H1 (cell line): ENCODE measurements at regions not wholly inside any gene's neighbourhood (a gene's known extent, or its start where the extent isn't known, plus 50 kb on each side); places are given as distances from the start of the nearest gene placed in this dataset.

Source experiments
- CTCF ChIA-PET: fragments of 300-600 bp; sonication (Branson Sonifier 250); formaldehyde crosslinking; loops from one replicate; lab custom pipeline; 2021; ENCODE audit not compliant: partially characterized antibody; lab: Charles Lee
- POLR2A ChIA-PET: fragments of 300-600 bp; sonication (Branson Sonifier 250); formaldehyde crosslinking; loops from one replicate; lab custom pipeline; 2021; ENCODE audit warnings: inconsistent platforms; ENCODE audit not compliant: partially characterized antibody; lab: Charles Lee
- DNase-seq, 2 experiments: peaks; one replicate each; pipeline versions ENCODE4 v3.0.0 to v3.0.0-alpha.2; 2010 to 2022; ENCODE audit warnings: low spot score in 2 of 2, low read depth in 1 of 2, mixed read lengths in 1 of 2
- FAIRE-seq: peaks from 2 replicates; lab custom pipeline; 2011; peaks lifted over from hg19 to GRCh38; lab: Jason Lieb, UNC
- H2AFZ ChIP-seq: 2 replicates; pipeline ENCODE4 v1.8.1; 2012; ENCODE audit warnings: low read length, inconsistent platforms
- H2AK5ac ChIP-seq: 2 replicates; pipeline ENCODE4 v1.6.1; 2013; ENCODE audit warnings: low read depth, low read length
- H2BK120ac ChIP-seq: replicated peaks from 2 replicates; pipeline ENCODE3; 2013; ENCODE audit warnings: low read depth, low read length, inconsistent platforms
- H2BK12ac ChIP-seq: 2 replicates; pipeline ENCODE4 v1.6.1; 2013; ENCODE audit warnings: low read depth, low read length
- H2BK15ac ChIP-seq: 2 replicates; pipeline ENCODE4 v1.6.1; 2013; ENCODE audit warnings: low read length
- H2BK20ac ChIP-seq: 2 replicates; pipeline ENCODE4 v1.6.1; 2013; ENCODE audit warnings: low read length
- H2BK5ac ChIP-seq: 2 replicates; pipeline ENCODE4 v1.6.1; 2013; ENCODE audit warnings: low read depth, low read length
- H3K14ac ChIP-seq: 2 replicates; pipeline ENCODE4 v1.6.1; 2013; ENCODE audit warnings: inconsistent platforms; ENCODE audit not compliant: insufficient read length
- H3K18ac ChIP-seq: 2 replicates; pipeline ENCODE4 v1.6.1; 2013; ENCODE audit warnings: low read length; ENCODE audit errors: extremely low read depth
- H3K23ac ChIP-seq: 2 replicates; pipeline ENCODE4 v1.6.1; 2013; ENCODE audit warnings: inconsistent platforms; ENCODE audit not compliant: insufficient read length
- H3K23me2 ChIP-seq: 2 replicates; pipeline ENCODE4 v1.6.1; 2013; ENCODE audit warnings: low read depth, low read length
- H3K27ac ChIP-seq: 2 replicates; pipeline ENCODE4 v1.6.1; 2011; ENCODE audit warnings: low read depth, low read length, inconsistent platforms
- H3K27me3 ChIP-seq, 4 experiments: replicated peaks in 1 of 4; 1 replicate in 1 of 4; 2 replicates in 3 of 4; pipeline versions ENCODE4 v1.6.1 to v1.8.1; 2011 to 2013; ENCODE audit warnings: low read length in 3 of 4, mild to moderate bottlenecking in 3 of 4, inconsistent platforms in 2 of 4, mixed read lengths in 2 of 4, moderate library complexity in 1 of 4; ENCODE audit not compliant: control insufficient read depth in 3 of 4, insufficient read depth in 3 of 4; ENCODE audit errors: extremely low read depth in 1 of 4
- H3K36me3 ChIP-seq, 4 experiments: 2 replicates each; pipeline versions ENCODE4 v1.6.1 to v1.8.1; 2011 to 2013; ENCODE audit warnings: mild to moderate bottlenecking in 4 of 4, low read length in 3 of 4, moderate library complexity in 2 of 4, control low read depth in 1 of 4, inconsistent platforms in 1 of 4; ENCODE audit not compliant: insufficient read depth in 4 of 4, control insufficient read depth in 2 of 4
- H3K4ac ChIP-seq: replicated peaks from 2 replicates; pipeline ENCODE3; 2013; ENCODE audit warnings: low read length, low read depth, mixed read lengths, inconsistent platforms; ENCODE audit not compliant: insufficient read length
- H3K4me1 ChIP-seq, 4 experiments: replicated peaks in 1 of 4; 1 replicate in 1 of 4; 2 replicates in 3 of 4; pipeline versions ENCODE4 v1.6.1 to v1.8.1; 2011 to 2013; ENCODE audit warnings: low read length in 3 of 4, inconsistent platforms in 2 of 4, mixed read lengths in 1 of 4; ENCODE audit not compliant: insufficient read depth in 4 of 4, control insufficient read depth in 3 of 4
- H3K4me2 ChIP-seq, 2 experiments: 2 replicates each; pipeline versions ENCODE4 v1.6.1 to v1.8.1; 2011 to 2013; ENCODE audit warnings: low read depth in 2 of 2, low read length in 2 of 2, control low read depth in 1 of 2, inconsistent platforms in 1 of 2, mild to moderate bottlenecking in 1 of 2; ENCODE audit not compliant: insufficient read depth in 1 of 2
- H3K4me3 ChIP-seq, 4 experiments: fragments of 200-600, 300-600 bp in 1 of 4; sonication (generic), shearing (Covaris generic), sonication (Bioruptor Twin) in 1 of 4; 2 replicates each; pipeline versions ENCODE4 v1.5.1 to v1.8.1; 2011 to 2016; ENCODE audit warnings: low read length in 4 of 4, low read depth in 3 of 4, control low read depth in 2 of 4, inconsistent platforms in 2 of 4, mild to moderate bottlenecking in 2 of 4, mixed read lengths in 1 of 4, moderate library complexity in 1 of 4; ENCODE audit not compliant: insufficient read depth in 2 of 4; ENCODE audit errors: extremely low read depth in 1 of 4
- H3K56ac ChIP-seq: replicated peaks from 2 replicates; pipeline ENCODE3; 2013; ENCODE audit warnings: low read depth, mild to moderate bottlenecking, mixed read lengths, low read length, inconsistent platforms; ENCODE audit not compliant: insufficient read length
- H3K79me1 ChIP-seq: 2 replicates; pipeline ENCODE4 v1.6.1; 2013; ENCODE audit warnings: low read depth, low read length, control low read depth
- H3K79me2 ChIP-seq, 2 experiments: 2 replicates each; pipeline versions ENCODE4 v1.6.1 to v1.8.1; 2012 to 2013; ENCODE audit warnings: low read length in 2 of 2, mild to moderate bottlenecking in 2 of 2, inconsistent platforms in 1 of 2; ENCODE audit not compliant: insufficient read depth in 2 of 2, control insufficient read depth in 1 of 2
- H3K9ac ChIP-seq, 4 experiments: replicated peaks in 1 of 4; 1 replicate in 1 of 4; 2 replicates in 3 of 4; pipeline versions ENCODE4 v1.6.1 to v1.8.1; 2011 to 2013; ENCODE audit warnings: low read depth in 3 of 4, low read length in 3 of 4, control low read depth in 2 of 4, mild to moderate bottlenecking in 2 of 4, moderate library complexity in 2 of 4, inconsistent platforms in 1 of 4; ENCODE audit errors: extremely low read depth in 1 of 4
- H3K9me3 ChIP-seq, 2 experiments: 2 replicates each; pipeline versions ENCODE4 v1.6.1 to v1.8.1; 2012 to 2013; ENCODE audit warnings: mild to moderate bottlenecking in 2 of 2, moderate library complexity in 2 of 2, control low read depth in 1 of 2, inconsistent platforms in 1 of 2, low read depth in 1 of 2, low read length in 1 of 2, mixed read lengths in 1 of 2; ENCODE audit not compliant: insufficient read depth in 2 of 2
- H4K20me1 ChIP-seq, 2 experiments: replicated peaks in 1 of 2; 2 replicates each; pipeline versions ENCODE3 to v1.8.1; 2011 to 2013; ENCODE audit warnings: inconsistent platforms in 2 of 2, low read length in 2 of 2, mild to moderate bottlenecking in 1 of 2; ENCODE audit not compliant: insufficient read depth in 2 of 2, control insufficient read depth in 1 of 2
- H4K5ac ChIP-seq: 2 replicates; pipeline ENCODE4 v1.6.1; 2013; ENCODE audit warnings: low read length, low read depth, mixed read lengths, inconsistent platforms; ENCODE audit not compliant: insufficient read length
- H4K8ac ChIP-seq: 2 replicates; pipeline ENCODE4 v1.8.0; 2013; ENCODE audit warnings: mild to moderate bottlenecking, moderate library complexity, low read length, inconsistent platforms; ENCODE audit not compliant: insufficient read depth; ENCODE audit errors: extremely low read depth
- H4K91ac ChIP-seq: replicated peaks from 2 replicates; pipeline ENCODE3; 2013; ENCODE audit warnings: low read length, mixed read lengths, inconsistent platforms; ENCODE audit not compliant: insufficient read length
- BCL11A ChIP-seq, 2 experiments: IDR thresholded peaks; one replicate each; pipeline ENCODE4 v1.6.1; 2011; ENCODE audit warnings: low read depth in 2 of 2, low read length in 2 of 2, mild to moderate bottlenecking in 2 of 2
- CBX8 ChIP-seq: fragments of 300-800, 300-1000 bp; sonication (generic); IDR thresholded peaks from 2 replicates; pipeline ENCODE4 v1.7.1; 2016; ENCODE audit warnings: low read depth, low read length, borderline replicate concordance
- YY1 ChIP-seq: IDR thresholded peaks from 2 replicates; pipeline ENCODE4 v1.6.1; 2011; ENCODE audit warnings: low read depth, mild to moderate bottlenecking, low read length
- WGBS, 2 experiments: shearing (Covaris generic) in 1 of 2; methylation state at CpG; one replicate each; pipeline versions ENCODE4 v1.1.6 to v1.1.7; 2013 to 2015; ENCODE audit warnings: low lambda C conversion rate in 2 of 2, mixed read lengths in 2 of 2, inconsistent platforms in 1 of 2, low coverage in 1 of 2, missing lambda C conversion rate in 1 of 2; ENCODE audit not compliant: insufficient replicate concordance in 2 of 2, insufficient coverage in 1 of 2, insufficient read length in 1 of 2; ENCODE audit errors: extremely low coverage in 1 of 2, missing lambda C conversion rate in 1 of 2; 5-methylcytosine and 5-hydroxymethylcytosine counted together
- TF ChIP-seq, protein P1 (sequence below): IDR thresholded peaks from 2 replicates; pipeline ENCODE4 v1.6.1; 2011; ENCODE audit warnings: low read length, improper control_type of control experiment

DNA sequence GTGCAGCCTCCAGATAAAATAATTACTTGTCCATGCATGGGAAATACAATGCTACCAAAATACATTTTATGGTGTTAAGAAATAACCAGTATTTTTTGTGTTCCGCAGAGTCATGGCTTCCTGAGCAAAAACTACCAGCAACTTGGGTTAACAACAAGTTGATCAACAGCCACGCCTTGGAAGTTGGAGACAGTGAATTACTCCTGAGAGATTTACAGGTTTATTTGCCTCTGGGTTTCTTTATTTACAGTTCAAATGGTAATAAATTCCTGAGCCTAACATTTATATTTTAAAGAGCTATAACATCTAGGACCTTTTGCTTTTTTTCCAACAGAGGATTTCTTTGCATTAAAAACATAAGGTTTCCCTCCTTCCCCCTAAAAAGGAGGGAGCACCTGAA is 194.0 kb downstream of the IPO8 start:
- Histone ChIP-seq H3K9ac (no peak overlapping the region), H3K27ac (no peak overlapping the region), H3K4ac (no peak overlapping the region), H2BK5ac (no peak overlapping the region), H4K20me1 (no peaks in the 10 kb centered on the region), H3K4me2 (no peak overlapping the region), H2BK20ac (no peak overlapping the region), H2BK120ac (no peak overlapping the region), H3K14ac (no peak overlapping the region), H3K23me2 (no peaks in the 10 kb centered on the region), H3K4me1 (no peaks in the 10 kb centered on the region), H3K36me3 (no peaks in the 10 kb centered on the region), H3K18ac (no peak overlapping the region), H2AK5ac (no peak overlapping the region), H2BK15ac (no peak overlapping the region), H4K5ac (no peak overlapping the region), H2BK12ac (no peak overlapping the region), H4K8ac (no peak overlapping the region), H3K79me1 (no peaks in the 10 kb centered on the region), H3K27me3 (no peaks in the 10 kb centered on the region), H3K79me2 (no peaks in the 10 kb centered on the region), H2AFZ (no peak overlapping the region), H4K91ac (no peak overlapping the region), H3K9me3 (no peaks in the 10 kb centered on the region), H3K56ac (no peak overlapping the region), H3K4me3 (no peak overlapping the region), H3K23ac (no peak overlapping the region)
- TF ChIP-seq CBX8 (no peak), BCL11A (IDR thresholded peaks at IDR 0.05; ENCODE audit: low read depth in 2 of 2, low read length in 2 of 2) (no peak), YY1 (no peak)
- TF ChIP-seq, protein P1, sequence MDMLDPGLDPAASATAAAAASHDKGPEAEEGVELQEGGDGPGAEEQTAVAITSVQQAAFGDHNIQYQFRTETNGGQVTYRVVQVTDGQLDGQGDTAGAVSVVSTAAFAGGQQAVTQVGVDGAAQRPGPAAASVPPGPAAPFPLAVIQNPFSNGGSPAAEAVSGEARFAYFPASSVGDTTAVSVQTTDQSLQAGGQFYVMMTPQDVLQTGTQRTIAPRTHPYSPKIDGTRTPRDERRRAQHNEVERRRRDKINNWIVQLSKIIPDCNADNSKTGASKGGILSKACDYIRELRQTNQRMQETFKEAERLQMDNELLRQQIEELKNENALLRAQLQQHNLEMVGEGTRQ: no peak
- ChIA-PET CTCF (interaction anchor here (1.3 kb wide), 1 partner anchor 45 kb away, joined by 3 read pairs; no protein-coding TSS in a partner anchor), POLR2A (no interaction called here)
- no peak for FAIRE-seq
- DNase-seq: no peak
- 86% methylated on average over 2 of the region's 2 CpGs; no CpG with 5 or more reads in 1 of the 2 experiments for WGBS, 2 experiments
